Right ventricle myocardium superior (tissue), 1 donor: ENCODE measurements at regions not wholly inside any gene's neighbourhood (a gene's known extent, or its start where the extent isn't known, plus 50 kb on each side); places are given as distances from the start of the nearest gene placed in this dataset.
"Not testable (repeated sequence)": the region's sequence is repeated elsewhere in the genome, so short reads cannot be mapped to it uniquely, and the experiment has no call there.

Experiments
- ATAC-seq: fragments of 200-7000 bp; cut with Tn5 transposase; one replicate; pipeline ENCODE4 v1.9.1; 2020; ENCODE audit warnings: mild to moderate bottlenecking; ENCODE audit not compliant: poor library complexity
- DNase-seq: peaks from one replicate; pipeline ENCODE4 v3.0.0-alpha.2; 2020
- intact Hi-C: fragments of 100-400 bp; cut with DNase I; formaldehyde crosslinking; loops from one replicate; pipeline ENCODE4 v1.11.2; 2022
- donor health status: DM: no; HTN: yes; CAD: no; lungs with severe emphysema.

- no peak for ATAC-seq
- intact Hi-C loops: no loop called here
Measured at GRCh38 chr13:47892374-47892773, 108.7 kb downstream of the SUCLA2 start.

GRCh38 chr13:47890146-47890814 lies 110.8 kb downstream of the SUCLA2 start:
- DNase-seq (no peak), ATAC-seq (no peak)
- intact Hi-C loops: no loop called here

More at GRCh38 chr13:47892374-47892773, 108.7 kb downstream of the SUCLA2 start:
- no peak for DNase-seq

- intact Hi-C loops: no loop called here
- DNase-seq: no peak
- ATAC-seq: no peak
Measured at GRCh38 chr13:47886314-47886713, 114.8 kb downstream of the SUCLA2 start.

- no peak for DNase-seq
- no peak for ATAC-seq
- intact Hi-C loops: no loop called here
Measured at GRCh38 chr13:47875201-47875600, 125.9 kb downstream of the SUCLA2 start.

- DNase-seq, intact Hi-C loops, ATAC-seq: not testable (repeated sequence)
Measured at GRCh38 chr13:47873987-47874386, 127.1 kb downstream of the SUCLA2 start.

- ATAC-seq, intact Hi-C loops, DNase-seq: not testable (repeated sequence)
Measured at GRCh38 chr13:47873319-47873718, 127.8 kb downstream of the SUCLA2 start.

- ATAC-seq: no peak
- no peak for DNase-seq
- intact Hi-C loops: no loop called here
Measured at GRCh38 chr13:47869776-47870175, 131.3 kb downstream of the SUCLA2 start.

GRCh38 chr13:47865883-47866282 lies 135.2 kb downstream of the SUCLA2 start:
- ATAC-seq (no peak), DNase-seq (no peak)
- intact Hi-C loops: no loop called here

- DNase-seq (no peak), ATAC-seq (no peak)
- intact Hi-C loops: no loop called here
Measured at GRCh38 chr13:47862841-47863240, 138.2 kb downstream of the SUCLA2 start.

- intact Hi-C loops: no loop called here
- no peak for ATAC-seq
Measured at GRCh38 chr13:47859165-47859564, 141.9 kb downstream of the SUCLA2 start.

GRCh38 chr13:47858042-47859025 lies 142.7 kb downstream of the SUCLA2 start:
- intact Hi-C loops: no loop called here
- no peak for ATAC-seq
- DNase-seq: no peak

More at GRCh38 chr13:47859165-47859564, 141.9 kb downstream of the SUCLA2 start:
- DNase-seq: no peak

- ATAC-seq (no peak), DNase-seq (no peak)
- intact Hi-C loops: no loop called here
Measured at GRCh38 chr13:47853236-47853635, 147.8 kb downstream of the SUCLA2 start.

- DNase-seq (no peak), ATAC-seq (no peak)
- intact Hi-C loops: no loop called here
Measured at GRCh38 chr13:47846886-47847285, 154.2 kb downstream of the SUCLA2 start.

GRCh38 chr13:47845981-47846380 lies 155.1 kb downstream of the SUCLA2 start:
- intact Hi-C loops: no loop called here
- ATAC-seq: no peak
- DNase-seq: no peak

GRCh38 chr13:47843005-47843404 lies 158.1 kb downstream of the SUCLA2 start:
- ATAC-seq (no peak), DNase-seq (no peak)
- intact Hi-C loops: no loop called here

GRCh38 chr13:47841151-47841550 lies 159.9 kb downstream of the SUCLA2 start:
- no peak for DNase-seq
- intact Hi-C loops: no loop called here
- no peak for ATAC-seq

GRCh38 chr13:47837906-47838305 lies 163.2 kb downstream of the SUCLA2 start:
- DNase-seq (no peak), ATAC-seq (no peak)
- intact Hi-C loops: no loop called here

- DNase-seq (no peak), ATAC-seq (no peak)
- intact Hi-C loops: no loop called here
Measured at GRCh38 chr13:47837104-47837880, 163.8 kb downstream of the SUCLA2 start.
